ENCODE measurements at regions not wholly inside any gene's neighbourhood (a gene's known extent, or its start where the extent isn't known, plus 50 kb on each side); places are given as distances from the start of the nearest gene placed in this dataset.

- Mint-ChIP-seq H3K4me3 (no peak overlapping the region), H3K27ac (no peak overlapping the region)
- 100% methylated on average over 1 of the region's 1 CpG; no CpG with 5 or more reads in 1 of the 2 experiments for WGBS, 2 experiments (ENCODE audit: insufficient coverage in 1 of 2, insufficient read length in 1 of 2)
These were observed 441.9 kb downstream of the PLOD2 start for GRCh38 chr3:145719114-145719513.

GRCh38 chr3:145721273-145721805, 439.6 kb downstream of the PLOD2 start:
- H3K27ac ChIP-seq (ENCODE audit: low read depth, low read length): no peak overlapping the region
- no peak for DNase-seq
- no peak for TF ChIP-seq CTCF (conservative IDR thresholded peaks at IDR 0.05)
- H3K9me3 Mint-ChIP-seq: peaks cover 7% of the 10 kb centered on the region
- H3K4me3 ChIP-seq (ENCODE audit: low read length): no peak overlapping the region
- WGBS, 2 experiments (ENCODE audit: insufficient coverage in 1 of 2, insufficient read length in 1 of 2): 90 to 100% methylated on average over 1 to 2 of the region's 3 CpGs
- H3K27me3 Mint-ChIP-seq (ENCODE audit: insufficient read depth): no peaks in the 10 kb centered on the region
- no peaks in the 10 kb centered on the region for H3K36me3 ChIP-seq (ENCODE audit: control insufficient read depth, insufficient read depth, low read length)
- no peaks in the 10 kb centered on the region for H3K27me3 ChIP-seq (ENCODE audit: control insufficient read depth, insufficient read depth, low read length, poor library complexity, severe bottlenecking)
- H3K4me1 Mint-ChIP-seq: no peaks in the 10 kb centered on the region
- no peak overlapping the region for H3K9ac ChIP-seq (ENCODE audit: extremely low read depth, low read length, poor library complexity, severe bottlenecking)
- no peak overlapping the region for H3K27ac Mint-ChIP-seq
- H3K4me1 ChIP-seq (ENCODE audit: control insufficient read depth, insufficient read depth, low read length): no peaks in the 10 kb centered on the region
- H3K36me3 Mint-ChIP-seq (ENCODE audit: low read depth): no peaks in the 10 kb centered on the region
- no peak overlapping the region for H3K4me3 Mint-ChIP-seq
- peaks cover 11% of the 10 kb centered on the region for H3K9me3 ChIP-seq (ENCODE audit: control insufficient read depth, low read length)

More at GRCh38 chr3:145719114-145719513, 441.9 kb downstream of the PLOD2 start:
- Histone ChIP-seq H3K9me3 (ENCODE audit: control insufficient read depth, low read length) (peaks cover 8% of the 10 kb centered on the region), H3K27me3 (ENCODE audit: control insufficient read depth, insufficient read depth, low read length, poor library complexity, severe bottlenecking) (no peaks in the 10 kb centered on the region), H3K9ac (ENCODE audit: extremely low read depth, low read length, poor library complexity, severe bottlenecking) (no peak overlapping the region), H3K27ac (ENCODE audit: low read depth, low read length) (no peak overlapping the region), H3K4me3 (ENCODE audit: low read length) (no peak overlapping the region), H3K4me1 (ENCODE audit: control insufficient read depth, insufficient read depth, low read length) (no peaks in the 10 kb centered on the region), H3K36me3 (ENCODE audit: control insufficient read depth, insufficient read depth, low read length) (no peaks in the 10 kb centered on the region)
- H3K9me3 Mint-ChIP-seq: peaks cover 5% of the 10 kb centered on the region
- H3K27me3 Mint-ChIP-seq (ENCODE audit: insufficient read depth): no peaks in the 10 kb centered on the region
- H3K36me3 Mint-ChIP-seq (ENCODE audit: low read depth): no peaks in the 10 kb centered on the region
- DNase-seq: no peak
- TF ChIP-seq CTCF (conservative IDR thresholded peaks at IDR 0.05): no peak
- H3K4me1 Mint-ChIP-seq: peaks cover 3% of the 10 kb centered on the region

GRCh38 chr3:145721815-145722214, 439.2 kb downstream of the PLOD2 start:
- Mint-ChIP-seq H3K36me3 (ENCODE audit: low read depth) (no peaks in the 10 kb centered on the region), H3K27me3 (ENCODE audit: insufficient read depth) (no peaks in the 10 kb centered on the region), H3K4me3 (no peak overlapping the region), H3K4me1 (no peaks in the 10 kb centered on the region), H3K9me3 (peaks cover 7% of the 10 kb centered on the region), H3K27ac (no peak overlapping the region)
- H3K9ac ChIP-seq (ENCODE audit: extremely low read depth, low read length, poor library complexity, severe bottlenecking): no peak overlapping the region
- no peaks in the 10 kb centered on the region for H3K27me3 ChIP-seq (ENCODE audit: control insufficient read depth, insufficient read depth, low read length, poor library complexity, severe bottlenecking)
- no peaks in the 10 kb centered on the region for H3K4me1 ChIP-seq (ENCODE audit: control insufficient read depth, insufficient read depth, low read length)
- H3K36me3 ChIP-seq (ENCODE audit: control insufficient read depth, insufficient read depth, low read length): no peaks in the 10 kb centered on the region
- peaks cover 11% of the 10 kb centered on the region for H3K9me3 ChIP-seq (ENCODE audit: control insufficient read depth, low read length)
- no peak for DNase-seq
- TF ChIP-seq CTCF (conservative IDR thresholded peaks at IDR 0.05): no peak
- WGBS, 2 experiments (ENCODE audit: insufficient coverage in 1 of 2, insufficient read length in 1 of 2): 100% methylated on average over 1 of the region's 1 CpG; no CpG with 5 or more reads in 1 of the 2 experiments
- H3K4me3 ChIP-seq (ENCODE audit: low read length): no peak overlapping the region
- no peak overlapping the region for H3K27ac ChIP-seq (ENCODE audit: low read depth, low read length)
